ENCODE measurements at regions not wholly inside any gene's neighbourhood (a gene's known extent, or its start where the extent isn't known, plus 50 kb on each side); places are given as distances from the start of the nearest gene placed in this dataset.

GRCh38 chr2:180891360-180891759 lies 89.0 kb upstream of the UBE2E3 start:
- TF ChIP-seq CTCF (IDR thresholded peaks at IDR 0.05) (no peak), POLR2A (IDR thresholded peaks at IDR 0.05) (no peak)
